HG03196 (cell line): ENCODE measurements at regions not wholly inside any gene's neighbourhood (a gene's known extent, or its start where the extent isn't known, plus 50 kb on each side); places are given as distances from the start of the nearest gene placed in this dataset.

Source experiments
- ATAC-seq: cut with Tn5 transposase; IDR thresholded peaks from one replicate; pipeline ENCODE4 v1.9.1; 2021; ENCODE audit not compliant: unreplicated experiment

GRCh38 chr12:75844049-75844770 is 187.4 kb downstream of the PHLDA1 start:
- ATAC-seq, result no peak

GRCh38 chr12:75842090-75842489 is 189.5 kb downstream of the PHLDA1 start:
- no peak for ATAC-seq

DNA sequence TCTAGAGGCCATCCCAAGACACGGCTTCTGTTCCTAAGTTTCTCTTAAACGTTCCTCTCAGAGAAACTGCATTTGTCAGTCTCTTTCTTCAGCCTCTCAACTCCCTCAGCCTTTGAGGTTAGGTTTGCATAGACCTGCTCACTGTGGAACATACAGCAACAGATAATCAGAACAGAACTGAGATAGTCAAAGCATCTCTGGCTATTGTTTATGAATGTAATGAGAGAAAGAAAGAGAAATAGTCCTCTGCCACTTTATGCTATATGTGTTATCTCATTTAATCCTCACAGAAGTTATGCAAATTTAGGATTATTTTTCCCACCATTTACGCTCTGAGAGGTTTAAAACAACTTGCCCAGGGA is 190.6 kb downstream of the PHLDA1 start:
- no peak for ATAC-seq

DNA sequence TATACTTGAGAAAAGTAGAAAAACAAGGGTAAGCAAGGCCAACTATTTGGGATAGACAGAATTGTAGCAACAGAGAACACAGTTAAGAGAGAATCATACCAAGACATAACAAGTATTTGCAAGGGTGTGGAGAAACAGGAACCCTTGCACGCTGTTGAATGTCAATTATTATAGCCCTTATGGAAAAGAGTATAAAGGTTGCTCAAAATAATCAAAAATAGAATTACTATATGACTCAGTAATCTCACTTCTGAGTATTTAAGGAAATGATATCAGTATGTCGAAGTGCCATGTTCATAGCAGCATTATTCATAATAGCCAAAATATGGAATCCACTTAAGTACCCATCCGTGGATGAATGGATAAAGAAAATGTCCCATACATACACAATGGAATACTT is 193.3 kb downstream of the PHLDA1 start:
- ATAC-seq, result no peak

DNA sequence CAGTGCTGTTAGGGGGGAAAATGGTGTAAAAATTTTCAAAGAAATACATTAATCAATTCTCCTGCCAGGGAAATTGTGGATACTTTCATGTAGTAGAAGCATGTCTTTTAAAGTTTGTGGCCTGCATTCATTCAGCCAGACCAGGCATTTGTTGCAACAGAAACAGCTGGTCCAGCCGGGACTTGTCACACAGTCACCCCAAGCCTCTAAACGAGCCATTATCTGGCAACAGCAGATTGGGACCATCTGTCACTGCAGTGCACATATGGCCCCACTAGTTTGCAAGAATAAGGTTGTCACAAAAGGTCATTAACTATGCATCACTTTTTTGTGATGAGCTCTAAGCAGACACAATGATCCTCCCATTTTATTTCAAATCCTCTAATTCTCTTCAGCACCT is 193.9 kb downstream of the PHLDA1 start:
- no peak for ATAC-seq

DNA sequence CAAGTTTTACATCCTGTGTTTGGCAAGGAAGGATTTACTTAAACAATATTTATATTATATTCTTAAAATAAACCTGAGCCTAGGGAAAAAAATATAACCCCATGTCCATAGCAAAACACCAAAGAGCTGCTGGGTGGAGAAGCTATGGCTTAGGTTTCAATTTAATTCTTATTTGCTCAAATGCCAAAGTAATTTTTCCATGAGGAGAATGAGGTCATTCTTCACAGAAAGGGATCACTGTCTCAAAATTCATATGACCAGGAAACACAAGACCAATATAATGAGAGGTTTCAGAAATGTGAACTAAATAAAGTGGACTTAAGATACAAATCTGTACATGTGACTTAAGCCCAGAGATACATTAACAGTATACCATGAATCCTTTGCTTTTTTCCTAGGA is 195.0 kb downstream of the PHLDA1 start:
- ATAC-seq, result no peak

- ATAC-seq, result no peak
These were observed 197.0 kb downstream of the PHLDA1 start for GRCh38 chr12:75834591-75834990.

GRCh38 chr12:75833268-75833667 is 198.3 kb downstream of the PHLDA1 start:
- ATAC-seq, result no peak

- ATAC-seq, result no peak
These were observed 200.2 kb downstream of the PHLDA1 start for GRCh38 chr12:75831402-75831801.

DNA sequence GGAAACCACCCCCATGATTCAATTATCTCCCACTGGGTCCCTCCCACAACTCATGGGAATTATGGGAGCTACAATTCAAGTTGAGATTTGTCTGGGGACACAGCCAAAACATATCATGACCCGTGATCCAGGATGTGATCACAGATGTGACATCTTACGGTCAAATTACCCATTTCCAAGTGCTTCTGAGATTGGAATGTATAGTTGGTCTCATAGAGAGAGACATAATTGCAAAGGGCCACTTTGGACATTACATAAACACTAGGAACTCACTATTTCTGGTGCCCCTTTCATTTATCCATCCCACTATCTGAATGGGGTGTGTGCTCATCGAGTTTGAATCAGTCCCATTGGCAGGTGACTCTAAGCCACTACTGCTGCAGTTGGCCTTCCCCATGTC is 204.5 kb downstream of the PHLDA1 start:
- no peak for ATAC-seq

DNA sequence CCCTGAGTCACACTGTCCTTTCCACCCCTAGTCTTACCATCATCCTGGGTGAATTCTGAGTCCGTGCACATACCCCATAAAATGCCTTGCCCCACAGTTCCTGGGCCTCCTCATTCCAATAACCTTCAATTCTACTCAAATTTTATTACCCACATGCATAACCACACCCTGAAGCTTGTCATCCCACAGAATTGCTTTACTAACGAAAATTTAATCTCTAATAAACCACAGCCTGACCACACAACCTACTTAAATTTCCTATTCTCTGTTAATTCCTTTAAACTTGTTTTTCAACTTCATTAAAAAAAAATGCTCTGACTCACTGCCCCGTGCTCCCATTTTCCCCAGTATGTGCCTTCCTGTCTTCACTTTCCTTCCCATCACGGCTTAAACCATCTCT is 205.9 kb downstream of the PHLDA1 start:
- no peak for ATAC-seq

- ATAC-seq, result no peak
These were observed 208.1 kb downstream of the PHLDA1 start for GRCh38 chr12:75823475-75823874.

- no peak for ATAC-seq
These were observed 209.2 kb downstream of the PHLDA1 start for GRCh38 chr12:75822416-75822815.

DNA sequence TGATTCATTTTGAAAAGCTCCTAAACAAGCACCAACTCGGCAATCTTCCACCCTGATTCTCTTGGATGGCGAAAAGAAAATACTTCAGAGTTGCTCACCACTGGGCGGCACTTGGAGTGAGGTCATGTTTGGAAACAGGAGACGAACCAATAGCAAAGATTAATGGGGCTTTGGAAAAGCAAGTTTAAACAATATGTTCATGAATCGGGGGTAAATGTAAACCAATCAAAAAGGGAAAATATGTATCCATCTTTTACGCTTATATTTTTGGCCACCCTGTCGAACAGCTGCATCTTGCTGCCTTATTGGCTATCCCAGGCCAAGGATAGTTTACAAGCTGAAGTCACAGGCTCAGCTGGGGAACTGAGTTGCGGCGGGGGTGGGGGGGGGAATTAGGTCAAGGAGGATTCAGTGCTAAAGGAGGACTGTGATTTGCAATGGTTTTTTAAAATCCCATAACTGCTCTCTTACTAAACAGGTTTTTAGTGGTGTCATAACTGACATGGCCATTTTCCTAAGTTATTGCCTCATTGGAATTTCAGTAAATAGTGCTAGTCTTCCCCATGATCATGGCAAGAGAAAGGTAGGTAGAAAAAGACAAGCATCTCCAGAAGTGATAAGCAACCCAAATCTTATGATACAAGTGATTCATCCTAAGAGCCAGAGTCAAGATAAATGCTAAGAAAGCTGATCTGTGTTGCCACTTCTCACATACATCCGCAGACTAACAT is 210.6 kb downstream of the PHLDA1 start:
- ATAC-seq, result no peak

DNA sequence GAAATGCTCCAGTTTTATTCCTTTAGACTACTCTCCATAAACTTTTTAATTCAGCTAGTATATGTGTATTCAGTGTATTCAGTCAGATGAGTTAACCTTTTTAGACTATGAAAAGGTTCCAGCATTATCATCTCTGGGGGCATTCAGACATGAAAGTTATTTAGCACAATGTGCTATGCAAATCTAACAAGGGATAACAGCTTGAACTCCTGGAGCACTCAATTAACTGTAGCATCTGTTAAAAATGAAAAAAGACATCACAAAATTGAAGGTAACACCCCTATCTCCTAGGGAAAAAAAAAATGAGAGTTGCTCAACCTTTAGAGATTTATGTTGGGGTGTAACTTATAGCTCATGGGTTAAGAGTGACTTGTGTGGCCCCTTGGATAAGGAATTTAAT is 211.5 kb downstream of the PHLDA1 start:
- ATAC-seq, result no peak

DNA sequence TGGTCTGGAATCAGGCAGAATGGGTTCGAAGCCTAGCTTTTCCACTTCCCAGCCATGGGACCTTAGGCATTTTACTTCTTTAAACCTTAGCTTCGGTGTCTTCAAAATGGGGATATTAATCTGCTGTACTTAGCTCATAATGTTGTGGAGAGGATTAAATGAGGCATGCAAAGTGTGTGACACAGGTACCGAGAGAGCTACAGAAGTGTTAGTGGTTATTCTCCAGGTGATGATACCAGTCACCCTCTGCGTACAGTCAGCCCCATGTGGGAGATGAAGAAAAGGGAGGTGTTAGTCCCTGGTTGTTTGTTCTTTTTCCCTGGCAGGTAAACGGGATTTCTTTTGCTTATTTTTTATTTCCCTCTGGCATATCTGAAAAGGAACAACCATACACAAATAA is 212.1 kb downstream of the PHLDA1 start:
- no peak for ATAC-seq

- ATAC-seq, result no peak
These were observed 212.7 kb downstream of the PHLDA1 start for GRCh38 chr12:75818863-75819262.

- ATAC-seq, result no peak
These were observed 214.7 kb downstream of the PHLDA1 start for GRCh38 chr12:75816897-75817296.

DNA sequence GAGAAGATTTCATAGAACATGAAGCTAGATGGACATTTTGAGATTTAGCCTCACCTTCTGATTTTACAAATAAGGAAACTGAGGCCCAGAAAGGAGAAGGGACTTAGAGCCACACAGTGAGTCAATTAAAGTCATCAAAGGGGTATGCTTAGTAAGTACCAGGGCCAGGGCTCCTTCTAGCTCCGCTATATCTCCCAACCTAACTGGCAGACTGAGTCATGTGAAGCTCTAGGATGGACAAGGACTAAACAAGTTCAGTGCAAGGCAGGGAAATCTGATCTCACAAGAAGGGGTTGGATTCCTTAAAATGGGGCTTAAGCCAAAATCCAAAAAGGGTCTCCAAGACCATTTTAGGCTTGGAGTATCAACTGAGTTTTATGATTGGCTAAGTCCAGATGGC is 215.8 kb downstream of the PHLDA1 start:
- ATAC-seq, result no peak

- no peak for ATAC-seq
These were observed 216.5 kb downstream of the PHLDA1 start for GRCh38 chr12:75814851-75815754.

- no peak for ATAC-seq
These were observed 218.5 kb downstream of the PHLDA1 start for GRCh38 chr12:75813072-75813471.
